IMR-90 (cell line): ENCODE measurements at regions not wholly inside any gene's neighbourhood (a gene's known extent, or its start where the extent isn't known, plus 50 kb on each side); places are given as distances from the start of the nearest gene placed in this dataset.
"Not testable (repeated sequence)": the region's sequence is repeated elsewhere in the genome, so short reads cannot be mapped to it uniquely, and the experiment has no call there.

Experiments
- ATAC-seq: fragments of 200-7000 bp; cut with Tn5 transposase; 2 replicates; pipeline ENCODE4 v1.9.1; 2020; ENCODE audit warnings: low read depth, mild to moderate bottlenecking, moderate library complexity
- BruUV-seq: library from RNA; stranded (reverse); fragments of 400-500 nt; replicated peaks from 2 replicates; lab custom pipeline; 2021; lab: Mats Ljungman, UMichigan
- CTCF ChIA-PET: fragments of 300-600 bp; formaldehyde crosslinking; extraction: SDS; loops from one replicate; lab custom pipeline; 2021; ENCODE audit warnings: antibody characterized with exemption; lab: Yijun Ruan, JAX
- POLR2A ChIA-PET: fragments of 300-600 bp; sonication (Branson Sonifier 250); formaldehyde crosslinking; loops from one replicate; lab custom pipeline; 2022; ENCODE audit warnings: antibody characterized with exemption; ENCODE audit not compliant: unreplicated experiment; lab: Charles Lee
- DNase-seq: peaks from one replicate; pipeline ENCODE4 v3.0.0; 2013
- H2AFZ ChIP-seq: replicated peaks from 2 replicates; pipeline ENCODE3; 2013; ENCODE audit warnings: low read length, mild to moderate bottlenecking; ENCODE audit not compliant: poor library complexity
- H2AK5ac ChIP-seq: 2 replicates; pipeline ENCODE4 v1.6.1; 2013; ENCODE audit warnings: low read depth, low read length, inconsistent platforms
- H2AK9ac ChIP-seq: replicated peaks from 2 replicates; pipeline ENCODE3; 2013; ENCODE audit warnings: mild to moderate bottlenecking, low read depth, low read length, moderate library complexity; ENCODE audit not compliant: poor library complexity
- H2BK120ac ChIP-seq: 2 replicates; pipeline ENCODE4 v1.6.1; 2013; ENCODE audit warnings: low read depth, low read length, inconsistent platforms
- H2BK15ac ChIP-seq: 3 replicates; pipeline ENCODE4 v1.6.1; 2013; ENCODE audit warnings: low read depth, low read length, inconsistent platforms
- H2BK20ac ChIP-seq: 2 replicates; pipeline ENCODE4 v1.6.1; 2013; ENCODE audit warnings: low read depth, mild to moderate bottlenecking, inconsistent platforms, low read length, moderate library complexity
- H2BK5ac ChIP-seq: 2 replicates; pipeline ENCODE4 v1.6.1; 2013; ENCODE audit warnings: mild to moderate bottlenecking, low read depth, low read length, inconsistent platforms; ENCODE audit not compliant: poor library complexity, severe bottlenecking
- H3K14ac ChIP-seq: replicated peaks from 2 replicates; pipeline ENCODE4 v1.6.1; 2013; ENCODE audit warnings: low read depth, low read length, inconsistent platforms
- H3K18ac ChIP-seq: 2 replicates; pipeline ENCODE4 v1.6.1; 2013; ENCODE audit warnings: low read depth, low read length, control low read depth
- H3K23ac ChIP-seq: 2 replicates; pipeline ENCODE4 v1.6.1; 2013; ENCODE audit warnings: low read depth, low read length, inconsistent platforms
- H3K27ac ChIP-seq: 2 replicates; pipeline ENCODE4 v1.5.1; 2013; ENCODE audit warnings: mild to moderate bottlenecking, control low read depth, low read length; ENCODE audit not compliant: insufficient read depth
- H3K27me3 ChIP-seq: 2 replicates; pipeline ENCODE4 v1.6.1; 2013; ENCODE audit warnings: low read length; ENCODE audit not compliant: control insufficient read depth, insufficient read depth
- H3K36me3 ChIP-seq: 2 replicates; pipeline ENCODE4 v1.6.1; 2013; ENCODE audit warnings: low read length, mixed read lengths; ENCODE audit not compliant: control insufficient read depth, insufficient read depth
- H3K4ac ChIP-seq: 2 replicates; pipeline ENCODE4 v1.6.1; 2013; ENCODE audit warnings: low read depth, low read length, inconsistent platforms
- H3K4me1 ChIP-seq: 2 replicates; pipeline ENCODE4 v1.6.1; 2013; ENCODE audit warnings: low read length, mixed read lengths; ENCODE audit not compliant: control insufficient read depth, insufficient read depth
- H3K4me2 ChIP-seq: 2 replicates; pipeline ENCODE4 v1.6.1; 2013; ENCODE audit warnings: low read depth, mild to moderate bottlenecking, control low read depth, low read length, moderate library complexity
- H3K4me3 ChIP-seq: 2 replicates; pipeline ENCODE4 v1.5.1; 2013; ENCODE audit warnings: low read depth, mild to moderate bottlenecking, control low read depth, low read length, moderate library complexity; ENCODE audit not compliant: insufficient read depth
- H3K56ac ChIP-seq: 2 replicates; pipeline ENCODE4 v1.6.1; 2013; ENCODE audit warnings: low read length, inconsistent platforms; ENCODE audit not compliant: insufficient read depth; ENCODE audit errors: extremely low read depth
- H3K79me1 ChIP-seq, 2 experiments: 2 replicates each; pipeline ENCODE4 v1.6.1; 2013; ENCODE audit warnings: low read length in 2 of 2, inconsistent platforms in 1 of 2, low read depth in 1 of 2
- H3K9ac ChIP-seq: 2 replicates; pipeline ENCODE4 v1.6.1; 2013; ENCODE audit warnings: low read depth, low read length, control low read depth
- H3K9me1 ChIP-seq: 2 replicates; pipeline ENCODE4 v1.6.1; 2013; ENCODE audit warnings: low read length, inconsistent platforms; ENCODE audit not compliant: insufficient read depth
- H3K9me3 ChIP-seq: 2 replicates; pipeline ENCODE4 v1.6.1; 2013; ENCODE audit warnings: low read length; ENCODE audit not compliant: control insufficient read depth, insufficient read depth
- H4K20me1 ChIP-seq: 2 replicates; pipeline ENCODE4 v1.6.1; 2013; ENCODE audit warnings: low read length, inconsistent platforms; ENCODE audit not compliant: insufficient read depth
- H4K5ac ChIP-seq: 2 replicates; pipeline ENCODE4 v1.6.1; 2013; ENCODE audit warnings: mild to moderate bottlenecking, low read depth, low read length, control low read depth
- H4K8ac ChIP-seq, 2 experiments: 2 replicates each; pipeline ENCODE4 v1.6.1; 2013; ENCODE audit warnings: low read depth in 2 of 2, low read length in 2 of 2, control low read depth in 1 of 2, inconsistent platforms in 1 of 2
- H4K91ac ChIP-seq: 2 replicates; pipeline ENCODE4 v1.6.1; 2013; ENCODE audit warnings: low read depth, low read length, inconsistent platforms; ENCODE audit not compliant: insufficient read depth
- WGBS, 2 experiments: methylation state at CpG; one replicate each; pipeline versions ENCODE4 v1.1.5 to v1.1.7; 2013; ENCODE audit warnings: missing lambda C conversion rate in 2 of 2; ENCODE audit not compliant: insufficient read length in 1 of 2; ENCODE audit errors: extremely low coverage in 2 of 2; 5-methylcytosine and 5-hydroxymethylcytosine counted together
- dilution Hi-C: fragments of 300-500 bp; cut with HindIII; formaldehyde crosslinking; loops from one replicate; pipeline ENCODE4 v1.14.3; 2018; ENCODE audit warnings: low sequenced_read_pairs; ENCODE audit not compliant: unreplicated experiment
- in situ Hi-C: fragments of 300-500 bp; cut with MboI; formaldehyde crosslinking; loops from 3 replicates; pipeline ENCODE4 v1.14.3; 2019; ENCODE audit warnings: low sequenced_read_pairs, inconsistent platforms, mixed read lengths
- intact Hi-C: fragments of 100-400 bp; cut with micrococcal nuclease; formaldehyde crosslinking; loops from 2 replicates; pipeline ENCODE4 v1.10.0; 2022

DNA sequence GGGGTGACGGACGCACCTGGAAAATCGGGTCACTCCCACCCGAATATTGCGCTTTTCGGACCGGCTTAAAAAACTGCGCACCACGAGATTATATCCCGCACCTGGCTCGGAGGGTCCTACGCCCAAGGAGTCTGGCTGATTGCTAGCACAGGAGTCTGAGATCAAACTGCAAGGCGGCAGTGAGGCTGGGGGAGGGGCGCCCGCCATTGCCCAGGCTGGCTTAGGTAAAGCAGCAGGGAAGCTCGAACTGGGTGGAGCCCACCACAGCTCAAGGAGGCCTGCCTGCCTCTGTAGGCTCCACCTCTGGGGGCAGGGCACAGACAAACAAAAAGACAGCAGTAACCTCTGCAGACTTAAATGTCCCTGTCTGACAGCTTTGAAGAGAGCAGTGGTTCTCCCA lies 1760.6 kb upstream of the CDH9 start:
- H3K79me1 ChIP-seq, H3K56ac ChIP-seq, H3K9me1 ChIP-seq, H3K4ac ChIP-seq, H2AFZ ChIP-seq, H2AK9ac ChIP-seq, H2BK5ac ChIP-seq, H3K36me3 ChIP-seq, ATAC-seq, dilution Hi-C loops, H3K4me3 ChIP-seq, H3K27ac ChIP-seq, H3K23ac ChIP-seq, H2BK20ac ChIP-seq, H2BK120ac ChIP-seq, H4K20me1 ChIP-seq, H4K5ac ChIP-seq, H3K4me2 ChIP-seq, H4K8ac ChIP-seq, POLR2A ChIA-PET, CTCF ChIA-PET, intact Hi-C loops, H3K27me3 ChIP-seq, H3K18ac ChIP-seq, H3K9me3 ChIP-seq, H4K91ac ChIP-seq, in situ Hi-C loops, BruUV-seq, H2BK15ac ChIP-seq, DNase-seq, H3K4me1 ChIP-seq, H3K14ac ChIP-seq, H3K9ac ChIP-seq, H2AK5ac ChIP-seq: not testable (repeated sequence)
- WGBS, 2 experiments = 90% methylated on average over 6 of the region's 16 CpGs; no CpG with 5 or more reads in 1 of the 2 experiments
